ENCODE measurements at regions not wholly inside any gene's neighbourhood (a gene's known extent, or its start where the extent isn't known, plus 50 kb on each side); places are given as distances from the start of the nearest gene placed in this dataset.

GRCh38 chr11:28984231-28984630 is 876.0 kb downstream of the METTL15 start:
- TF ChIP-seq POLR2AphosphoS5 (IDR thresholded peaks at IDR 0.05; ENCODE audit: low read depth, low read length) (no peak), POLR2A (IDR thresholded peaks at IDR 0.05; ENCODE audit: low read depth, low read length) (no peak), SPI1 (IDR thresholded peaks at IDR 0.05; ENCODE audit: low read depth, low read length) (no peak)
